Hindlimb muscle (tissue), 1 donor: ENCODE measurements at regions not wholly inside any gene's neighbourhood (a gene's known extent, or its start where the extent isn't known, plus 50 kb on each side); places are given as distances from the start of the nearest gene placed in this dataset.
"Not testable (repeated sequence)": the region's sequence is repeated elsewhere in the genome, so short reads cannot be mapped to it uniquely, and the experiment has no call there.

Experiments used
- DNase-seq: peaks from one replicate; pipeline ENCODE4 v3.0.0-alpha.2; 2013

GRCh38 chr4:188959424-188959823 is 820.2 kb downstream of the TRIML1 start:
- no peak for DNase-seq

GRCh38 chr4:188960411-188961093 is 821.3 kb downstream of the TRIML1 start:
- DNase-seq = no peak

- DNase-seq = no peak
Observed at GRCh38 chr4:188971125-188971524, 831.9 kb downstream of the TRIML1 start.

GRCh38 chr4:188975271-188975670 is 836.0 kb downstream of the TRIML1 start:
- no peak for DNase-seq

GRCh38 chr4:188976644-188977115 is 837.4 kb downstream of the TRIML1 start:
- peak; percentile 12 for DNase-seq

DNA sequence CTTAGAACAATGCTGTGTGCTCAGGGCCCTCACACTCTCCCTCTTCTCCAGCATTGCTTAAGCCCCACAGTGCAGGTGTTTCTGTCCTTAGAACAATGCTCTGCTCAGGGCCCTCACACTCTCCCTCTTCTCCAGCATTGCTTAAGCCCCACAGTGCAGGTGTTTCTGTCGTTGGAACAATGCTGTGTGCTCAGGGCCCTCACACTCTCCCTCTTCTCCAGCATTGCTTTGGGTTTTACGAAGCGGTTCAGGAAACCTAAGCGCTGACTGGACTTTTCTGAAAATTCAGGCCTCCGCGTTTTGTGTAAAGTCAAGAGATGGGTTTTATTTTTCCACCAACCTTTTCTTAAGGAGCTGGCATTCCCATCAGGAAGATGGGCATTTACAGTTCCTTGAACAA is 838.0 kb downstream of the TRIML1 start:
- DNase-seq = not testable (repeated sequence)

GRCh38 chr4:188984518-188984917 is 845.3 kb downstream of the TRIML1 start:
- DNase-seq = no peak

- DNase-seq = no peak
Observed at GRCh38 chr4:188986271-188986689, 847.0 kb downstream of the TRIML1 start.

- no peak for DNase-seq
Observed at GRCh38 chr4:188987011-188987410, 847.8 kb downstream of the TRIML1 start.

- no peak for DNase-seq
Observed at GRCh38 chr4:188988131-188988530, 848.9 kb downstream of the TRIML1 start.

DNA sequence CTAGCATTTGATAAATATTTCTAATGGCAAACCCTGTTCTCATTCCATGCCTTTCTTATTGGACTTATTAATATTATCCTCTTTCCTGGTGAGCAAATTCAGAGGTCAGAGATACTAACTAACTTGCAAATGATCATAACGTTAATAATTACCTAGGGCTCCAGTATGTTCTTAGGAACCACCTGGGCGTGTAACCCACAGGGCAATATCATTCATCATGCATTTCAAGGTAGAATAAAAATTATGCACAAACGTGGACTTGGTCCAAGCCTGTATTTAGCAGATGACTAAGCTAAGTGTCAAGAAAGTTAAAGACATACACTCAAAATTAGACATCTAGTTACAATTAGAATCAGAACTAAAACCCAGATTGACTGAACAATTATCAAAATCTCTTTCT is 850.1 kb downstream of the TRIML1 start:
- no peak for DNase-seq

GRCh38 chr4:188992706-188993105 is 853.5 kb downstream of the TRIML1 start:
- DNase-seq = no peak

DNA sequence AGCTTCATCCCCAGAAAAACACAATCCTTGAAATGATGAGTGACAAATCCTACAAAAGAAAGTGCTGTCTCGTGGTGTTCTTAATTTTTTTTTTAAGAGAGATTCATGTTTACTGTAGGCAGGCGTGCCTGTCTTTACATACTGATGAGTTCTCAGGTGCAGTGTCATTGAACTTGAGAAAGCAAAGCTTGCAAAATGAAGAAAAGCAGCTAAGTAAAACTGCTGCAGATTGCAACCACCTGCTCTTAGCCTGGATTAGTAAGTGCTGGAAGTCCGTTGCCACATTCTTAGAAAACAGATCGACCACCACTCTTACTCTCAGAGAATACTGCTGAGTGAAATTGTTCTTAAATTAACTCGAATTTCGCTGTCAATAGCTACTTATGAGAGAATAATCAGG is 854.6 kb downstream of the TRIML1 start:
- no peak for DNase-seq

DNA sequence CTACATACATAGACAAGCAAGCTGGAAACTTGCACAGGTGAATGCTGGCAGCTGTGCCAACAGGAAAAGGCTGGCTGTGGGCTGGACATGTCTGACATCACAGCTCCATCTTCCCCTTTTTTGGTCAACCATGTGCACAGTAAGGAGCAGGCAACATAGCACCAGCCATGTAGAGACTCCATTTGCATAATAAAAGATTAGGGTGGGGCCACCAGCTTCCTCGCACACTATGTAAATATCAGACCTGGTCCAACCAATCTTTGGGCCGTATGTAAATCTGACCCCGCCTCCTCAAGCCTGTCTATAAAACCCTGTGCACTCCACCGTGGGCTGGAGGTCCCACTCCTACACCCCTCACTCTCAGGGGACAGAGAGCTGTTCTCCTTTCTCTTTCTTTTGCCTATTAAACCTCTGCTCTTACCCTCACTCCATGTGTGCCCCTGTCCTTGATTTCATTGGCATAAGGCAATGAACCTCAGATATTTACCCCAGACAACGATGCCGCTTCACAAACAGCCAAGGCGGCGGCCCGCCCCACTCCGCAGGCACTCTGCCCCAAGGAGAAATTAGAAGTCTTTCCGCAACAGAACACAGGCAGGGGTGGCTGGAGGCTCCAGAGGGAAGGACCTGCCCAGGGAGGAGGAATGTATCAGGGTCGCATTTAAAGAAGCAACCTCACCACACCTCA is 862.2 kb downstream of the TRIML1 start:
- DNase-seq = no peak

GRCh38 chr4:189001971-189002450 is 862.8 kb downstream of the TRIML1 start:
- DNase-seq = no peak

- DNase-seq = no peak
Observed at GRCh38 chr4:189002475-189002874, 863.2 kb downstream of the TRIML1 start.

DNA sequence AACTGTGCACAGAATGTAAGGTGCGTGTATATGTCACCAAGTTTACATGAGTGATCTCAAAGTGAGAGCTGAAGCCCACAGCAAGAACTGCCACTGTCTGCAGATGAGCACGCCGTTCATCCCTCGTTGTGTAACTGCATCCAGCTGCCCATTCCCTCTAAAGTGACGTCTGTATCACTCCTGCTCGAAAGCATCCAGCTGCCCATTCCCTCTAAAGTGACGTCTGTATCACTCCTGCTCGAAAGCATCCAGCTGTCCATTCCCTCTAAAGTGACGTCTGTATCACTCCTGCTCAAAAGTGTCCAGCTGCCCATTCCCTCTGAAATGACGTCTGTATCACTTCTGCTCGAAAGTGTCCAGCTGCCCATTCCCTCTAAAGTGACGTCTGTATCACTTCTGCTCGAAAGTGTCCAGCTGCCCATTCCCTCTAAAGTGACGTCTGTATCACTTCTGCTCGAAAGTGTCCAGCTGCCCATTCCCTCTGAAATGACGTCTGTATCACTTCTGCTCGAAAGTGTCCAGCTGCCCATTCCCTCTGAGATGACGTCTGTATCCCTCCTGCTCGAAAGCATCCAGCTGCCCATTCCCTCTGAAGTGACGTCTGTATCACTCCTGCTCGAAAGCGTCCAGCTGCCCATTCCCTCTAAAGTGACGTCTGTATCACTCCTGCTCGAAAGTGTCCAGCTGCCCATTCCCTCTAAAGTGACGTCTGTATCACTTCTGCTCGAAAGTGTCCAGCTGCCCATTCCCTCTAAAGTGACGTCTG is 871.4 kb downstream of the TRIML1 start:
- DNase-seq = not testable (repeated sequence)

DNA sequence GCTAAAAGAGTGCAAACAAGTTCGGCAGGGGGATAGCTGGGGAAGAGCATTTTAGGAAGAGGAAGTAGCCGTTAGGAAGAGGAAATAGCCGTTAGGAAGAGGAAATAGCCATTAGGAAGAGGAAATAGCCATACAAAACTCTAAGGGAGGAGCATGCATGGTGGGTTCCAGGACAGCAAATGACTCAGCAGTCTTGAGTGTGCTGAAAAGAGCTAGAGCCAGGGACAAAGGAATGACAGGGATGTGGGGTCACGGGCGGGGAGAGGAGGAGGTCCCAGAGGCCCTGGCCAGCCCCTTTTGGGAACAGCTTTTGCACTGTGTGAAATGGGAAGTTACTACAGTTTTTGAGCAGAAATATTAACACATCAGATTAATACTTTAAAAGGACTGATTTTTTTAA is 882.6 kb downstream of the TRIML1 start:
- DNase-seq = no peak

DNA sequence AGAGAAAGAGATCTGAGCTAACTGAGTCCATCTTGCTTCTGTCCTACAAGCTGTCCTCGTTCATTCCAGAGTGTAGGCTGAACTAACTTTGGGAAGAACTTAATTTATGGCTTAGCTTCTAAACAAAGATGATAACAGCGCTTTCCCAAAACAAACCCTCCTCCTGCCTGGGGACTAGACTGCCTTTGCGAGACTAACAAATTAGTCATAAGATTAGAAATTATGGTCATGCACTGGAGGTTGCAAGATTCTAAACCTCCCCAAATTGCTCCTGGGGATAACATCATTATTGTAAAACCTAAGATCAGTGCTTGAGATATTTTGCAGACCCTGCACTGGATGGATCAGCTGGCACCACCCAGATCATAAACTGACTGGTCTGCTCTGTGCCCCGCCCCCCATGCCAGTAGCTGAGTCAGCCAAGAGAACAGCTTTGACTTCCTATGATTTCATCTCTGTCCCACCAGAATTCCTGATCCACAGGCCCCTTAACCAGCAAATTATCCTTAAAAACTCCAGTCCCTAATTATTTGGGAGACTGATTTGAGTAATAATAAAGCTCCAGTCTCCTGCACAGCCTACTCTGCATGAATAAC is 883.3 kb downstream of the TRIML1 start:
- DNase-seq = no peak

GRCh38 chr4:189029976-189030504 is 890.8 kb downstream of the TRIML1 start:
- DNase-seq = no peak

DNA sequence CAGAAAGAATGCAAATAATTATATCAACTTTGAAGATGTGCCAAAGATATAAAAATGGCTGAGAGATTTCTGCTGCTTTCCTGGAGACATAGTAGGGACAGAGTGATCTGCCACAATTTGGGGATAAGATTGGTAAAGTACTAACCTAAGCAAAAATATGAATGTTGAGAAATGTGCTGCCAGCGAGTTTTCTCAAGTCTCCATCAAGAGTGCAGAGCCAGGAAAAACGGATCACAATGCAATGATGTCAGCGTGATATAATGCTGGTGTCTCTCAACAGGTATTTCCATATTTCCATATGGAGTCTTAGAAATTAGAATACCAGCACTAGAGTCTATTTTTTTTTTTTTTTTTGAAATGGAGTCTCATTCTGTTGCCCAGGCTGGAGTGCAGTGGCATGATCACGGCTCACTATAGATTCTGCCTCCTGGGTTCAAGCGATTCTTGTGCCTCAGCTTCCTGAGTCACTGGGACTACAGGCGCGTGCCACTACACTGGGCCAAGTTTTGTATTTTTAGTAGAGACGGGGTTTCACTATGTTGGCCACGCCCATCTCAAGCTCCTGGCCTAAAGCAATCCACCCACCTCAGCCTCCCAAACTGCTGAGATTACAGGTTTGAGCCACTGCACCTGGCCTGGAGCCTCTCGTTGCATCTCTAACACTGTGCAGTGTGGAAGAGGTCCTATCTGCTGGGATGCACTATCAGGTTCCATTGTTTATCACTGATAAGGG is 893.5 kb downstream of the TRIML1 start:
- peak; percentile 47 for DNase-seq

DNA sequence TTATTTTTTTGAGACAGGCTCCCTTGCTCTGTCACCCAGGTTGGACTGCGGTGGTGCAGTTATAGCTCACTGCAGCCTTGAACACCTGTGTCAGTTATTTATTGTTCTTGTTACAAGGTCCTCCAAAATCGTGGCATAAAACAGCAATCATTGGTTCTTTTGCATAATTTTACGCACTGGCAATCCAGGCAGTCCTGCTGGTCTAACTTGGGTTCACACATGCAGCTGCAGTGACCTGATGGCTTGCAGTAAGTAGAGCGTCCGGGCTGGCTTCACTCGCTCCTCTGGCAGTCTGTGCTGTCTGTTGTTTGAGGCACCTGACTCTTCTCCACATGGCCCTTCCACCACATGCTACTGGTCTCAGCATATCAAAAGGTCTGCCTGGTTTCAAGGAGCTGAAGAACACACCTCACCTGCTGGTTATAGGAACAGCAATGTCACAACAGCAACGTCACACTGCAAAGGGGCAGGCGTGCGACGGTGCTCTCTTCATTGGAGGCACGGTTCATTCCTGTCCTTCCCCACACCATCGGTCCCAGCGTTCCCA is 894.6 kb downstream of the TRIML1 start:
- DNase-seq = no peak
